H9 (cell line): ENCODE measurements at regions not wholly inside any gene's neighbourhood (a gene's known extent, or its start where the extent isn't known, plus 50 kb on each side); places are given as distances from the start of the nearest gene placed in this dataset.

Experiments
- DNase-seq: peaks from one replicate; pipeline ENCODE4 v3.0.0-alpha.2; 2017
- H2AFZ ChIP-seq: one replicate; pipeline ENCODE4 v1.6.1; 2013; ENCODE audit warnings: mild to moderate bottlenecking, low read length, control low read depth, moderate library complexity
- H2AK5ac ChIP-seq: 2 replicates; pipeline ENCODE4 v1.6.1; 2013; ENCODE audit warnings: low read length, control low read depth, mixed read lengths; ENCODE audit not compliant: insufficient read length
- H2BK120ac ChIP-seq: one replicate; pipeline ENCODE4 v1.6.1; 2013; ENCODE audit warnings: low read depth, mild to moderate bottlenecking, low read length, control low read depth, inconsistent platforms; ENCODE audit not compliant: poor library complexity, severe bottlenecking
- H2BK12ac ChIP-seq: 2 replicates; pipeline ENCODE4 v1.6.1; 2013; ENCODE audit warnings: low read length, control low read depth, mixed read lengths, low read depth; ENCODE audit not compliant: insufficient read length
- H2BK15ac ChIP-seq: 2 replicates; pipeline ENCODE4 v1.6.1; 2013; ENCODE audit warnings: low read depth, low read length, control low read depth
- H2BK20ac ChIP-seq: one replicate; pipeline ENCODE4 v1.6.1; 2013; ENCODE audit warnings: low read depth, mild to moderate bottlenecking, low read length, control low read depth, inconsistent platforms; ENCODE audit not compliant: poor library complexity, severe bottlenecking
- H2BK5ac ChIP-seq: 2 replicates; pipeline ENCODE4 v1.6.1; 2013; ENCODE audit warnings: low read length, control low read depth, mixed read lengths; ENCODE audit not compliant: insufficient read length
- H3K14ac ChIP-seq: 2 replicates; pipeline ENCODE4 v1.6.1; 2013; ENCODE audit warnings: low read length, control low read depth; ENCODE audit not compliant: insufficient read depth
- H3K18ac ChIP-seq: 2 replicates; pipeline ENCODE4 v1.6.1; 2013; ENCODE audit warnings: low read depth, mild to moderate bottlenecking, mixed read lengths, low read length, control low read depth; ENCODE audit not compliant: insufficient read length
- H3K23ac ChIP-seq: 2 replicates; pipeline ENCODE4 v1.6.1; 2013; ENCODE audit warnings: low read length, control low read depth, mixed read lengths, low read depth; ENCODE audit not compliant: insufficient read length
- H3K23me2 ChIP-seq: 2 replicates; pipeline ENCODE4 v1.6.1; 2013; ENCODE audit warnings: low read depth, mild to moderate bottlenecking, mixed read lengths, low read length, control low read depth; ENCODE audit not compliant: insufficient read length, poor library complexity, severe bottlenecking
- H3K27ac ChIP-seq: 2 replicates; pipeline ENCODE4 v1.5.1; 2013; ENCODE audit warnings: low read length, control low read depth, mixed read lengths, low read depth; ENCODE audit not compliant: insufficient read length
- H3K27me3 ChIP-seq: 2 replicates; pipeline ENCODE4 v1.6.1; 2013; ENCODE audit warnings: low read length, control low read depth, inconsistent platforms; ENCODE audit not compliant: insufficient read depth
- H3K4ac ChIP-seq: 2 replicates; pipeline ENCODE4 v1.6.1; 2013; ENCODE audit warnings: low read depth, mild to moderate bottlenecking, control low read depth, inconsistent platforms, low read length, moderate library complexity
- H3K4me1 ChIP-seq: 2 replicates; pipeline ENCODE4 v1.6.1; 2013; ENCODE audit warnings: low read length, control low read depth, inconsistent platforms; ENCODE audit not compliant: insufficient read depth
- H3K4me2 ChIP-seq: 2 replicates; pipeline ENCODE4 v1.6.1; 2013; ENCODE audit warnings: low read length, control low read depth, mixed read lengths; ENCODE audit not compliant: insufficient read length, insufficient read depth
- H3K56ac ChIP-seq: 2 replicates; pipeline ENCODE4 v1.6.1; 2013; ENCODE audit warnings: low read depth, mild to moderate bottlenecking, mixed read lengths, low read length, control low read depth; ENCODE audit not compliant: insufficient read length
- H3K79me1 ChIP-seq: 2 replicates; pipeline ENCODE4 v1.6.1; 2013; ENCODE audit warnings: low read depth, mild to moderate bottlenecking, moderate library complexity, low read length, control low read depth, inconsistent platforms; ENCODE audit not compliant: insufficient read depth, poor library complexity, severe bottlenecking
- H3K79me2 ChIP-seq: 2 replicates; pipeline ENCODE4 v1.6.1; 2013; ENCODE audit warnings: low read length, control low read depth, inconsistent platforms; ENCODE audit not compliant: insufficient read depth
- H3K9ac ChIP-seq: 2 replicates; pipeline ENCODE4 v1.6.1; 2013; ENCODE audit warnings: low read length, control low read depth, mixed read lengths; ENCODE audit not compliant: insufficient read length; ENCODE audit errors: extremely low read depth
- H3K9me3 ChIP-seq: one replicate; pipeline ENCODE4 v1.6.1; 2013; ENCODE audit warnings: low read depth, low read length, inconsistent platforms; ENCODE audit not compliant: control insufficient read depth
- H3T11ph ChIP-seq: one replicate; pipeline ENCODE4 v1.6.1; 2013; ENCODE audit warnings: mild to moderate bottlenecking, low read length, control low read depth, inconsistent platforms
- H4K20me1 ChIP-seq: one replicate; pipeline ENCODE4 v1.6.1; 2013; ENCODE audit not compliant: control insufficient read depth, insufficient read length, insufficient read depth
- H4K5ac ChIP-seq: 2 replicates; pipeline ENCODE4 v1.6.1; 2013; ENCODE audit warnings: low read depth, mild to moderate bottlenecking, mixed read lengths, low read length, control low read depth; ENCODE audit not compliant: insufficient read length
- H4K8ac ChIP-seq: replicated peaks from 2 replicates; pipeline ENCODE4 v1.6.1; 2013; ENCODE audit warnings: low read length, control low read depth, mixed read lengths, low read depth; ENCODE audit not compliant: insufficient read length
- H4K91ac ChIP-seq: 2 replicates; pipeline ENCODE4 v1.6.1; 2013; ENCODE audit warnings: low read depth, mild to moderate bottlenecking, moderate library complexity, mixed read lengths, low read length, control low read depth; ENCODE audit not compliant: insufficient read length
- H3K27ac Mint-ChIP-seq, 3 experiments: 2 replicates in 2 of 3; 3 replicates in 1 of 3; pipeline ENCODE4 v1.8.0; 2020 to 2021; ENCODE audit warnings: mixed read lengths in 3 of 3, mild to moderate bottlenecking in 1 of 3, moderate library complexity in 1 of 3
- H3K27me3 Mint-ChIP-seq: 2 replicates; pipeline ENCODE4 v1.8.0; 2021; ENCODE audit warnings: low read depth, mild to moderate bottlenecking, moderate library complexity, mixed read lengths
- H3K36me3 Mint-ChIP-seq, 3 experiments: 2 replicates in 2 of 3; 3 replicates in 1 of 3; pipeline ENCODE4 v1.8.0; 2020 to 2021; ENCODE audit warnings: low read depth in 3 of 3, mixed read lengths in 3 of 3; ENCODE audit not compliant: insufficient read depth in 1 of 3
- H3K4me1 Mint-ChIP-seq, 2 experiments: 2 replicates each; pipeline ENCODE4 v1.8.0; 2020; ENCODE audit warnings: mixed read lengths in 2 of 2
- H3K4me3 Mint-ChIP-seq, 2 experiments: 2 replicates in 1 of 2; 3 replicates in 1 of 2; pipeline ENCODE4 v1.8.0; 2020 to 2021; ENCODE audit warnings: mild to moderate bottlenecking in 2 of 2, mixed read lengths in 2 of 2, moderate library complexity in 1 of 2
- H3K9me3 Mint-ChIP-seq, 2 experiments: 2 replicates in 1 of 2; 3 replicates in 1 of 2; pipeline ENCODE4 v1.8.0; 2020; ENCODE audit warnings: mild to moderate bottlenecking in 2 of 2, mixed read lengths in 2 of 2, moderate library complexity in 1 of 2
- CTCF ChIP-seq: fragments of 200-600 bp; sonication (generic); conservative IDR thresholded peaks from 3 replicates; pipeline ENCODE4 v1.8.0; 2021; ENCODE audit warnings: antibody characterized with exemption, mild to moderate bottlenecking
- WGBS: extraction: QIAGEN DNeasy Blood & Tissue Kit; methylation state at CpG from one replicate; pipeline ENCODE4 v1.1.7; 2013; ENCODE audit warnings: missing lambda C conversion rate, low lambda C conversion rate, mixed read lengths; ENCODE audit not compliant: insufficient read length; ENCODE audit errors: extremely low coverage; 5-methylcytosine and 5-hydroxymethylcytosine counted together

- Histone ChIP-seq H3K9ac (no peak overlapping the region), H3K23me2 (no peaks in the 10 kb centered on the region), H3K14ac (no peak overlapping the region), H2AK5ac (no peak overlapping the region), H2BK120ac (no peak overlapping the region), H3K79me2 (no peaks in the 10 kb centered on the region), H2BK12ac (no peak overlapping the region), H4K8ac (no peak overlapping the region), H3K79me1 (no peaks in the 10 kb centered on the region), H2AFZ (no peak overlapping the region), H3K4me1 (no peaks in the 10 kb centered on the region), H3K23ac (no peak overlapping the region), H2BK15ac (no peak overlapping the region), H2BK5ac (no peak overlapping the region), H4K91ac (no peak overlapping the region), H4K20me1 (no peaks in the 10 kb centered on the region), H3K18ac (no peak overlapping the region), H3K9me3 (no peaks in the 10 kb centered on the region), H3K27me3 (no peaks in the 10 kb centered on the region), H3K4me2 (no peak overlapping the region), H2BK20ac (no peak overlapping the region), H3K56ac (no peak overlapping the region), H3K4ac (no peak overlapping the region), H4K5ac (no peak overlapping the region), H3K27ac (no peak overlapping the region), H3T11ph (no peak overlapping the region)
- Mint-ChIP-seq H3K27me3 (no peaks in the 10 kb centered on the region), H3K4me3 (no peak overlapping the region), H3K9me3 (peaks cover 0 to 6% of the 10 kb centered on the region in 2 experiments; a peak in 2 of 5 replicates), H3K27ac (no peak overlapping the region), H3K36me3 (no peaks in the 10 kb centered on the region; a peak in 1 of 7 replicates), H3K4me1 (no peaks in the 10 kb centered on the region)
- DNase-seq, result no peak
- no CpG with 5 or more reads among the region's 1 CpG for WGBS
- TF ChIP-seq CTCF, result no peak
Measured at GRCh38 chr7:46687203-46687602, 766.1 kb upstream of the IGFBP3 start.
